ENCODE measurements at regions not wholly inside any gene's neighbourhood (a gene's known extent, or its start where the extent isn't known, plus 50 kb on each side); places are given as distances from the start of the nearest gene placed in this dataset.

DNA sequence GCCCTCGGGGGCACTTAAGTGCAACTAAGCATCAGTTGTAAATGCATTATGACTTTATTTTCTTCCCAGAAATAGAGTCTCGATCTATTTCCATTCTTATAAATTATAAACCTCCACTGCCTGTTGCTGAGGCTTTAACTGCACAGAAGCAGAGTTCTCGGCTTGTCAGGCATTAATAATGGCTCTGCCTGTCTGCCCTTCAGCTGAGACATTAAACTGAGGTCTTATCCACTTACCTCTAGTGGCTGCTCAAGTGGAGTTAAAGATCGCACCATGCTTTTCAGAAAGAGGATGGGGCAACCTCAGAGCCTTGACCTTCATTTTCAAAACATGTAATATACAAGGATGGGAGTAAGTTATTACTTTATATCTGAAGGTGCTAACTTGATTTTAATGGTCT is 597.6 kb upstream of the PRMT6 start:
- H3K9me3 ChIP-seq (ENCODE audit: insufficient read depth, low read length, severe bottlenecking), result no peaks in the 10 kb centered on the region
- H3K4me3 ChIP-seq (ENCODE audit: low read depth in 1 of 2, low read length in 2 of 2), result no peak overlapping the region
- H3K4me1 ChIP-seq (ENCODE audit: insufficient read depth, low read length), result no peaks in the 10 kb centered on the region
- ATAC-seq (ENCODE audit: insufficient read depth, low read depth) (no peak), DNase-seq (no peak)
- no peak overlapping the region for H3K9ac ChIP-seq (ENCODE audit: low read depth, low read length)
- no peak overlapping the region for H2AFZ ChIP-seq (ENCODE audit: low read depth, low read length)
- TF ChIP-seq, protein P1, sequence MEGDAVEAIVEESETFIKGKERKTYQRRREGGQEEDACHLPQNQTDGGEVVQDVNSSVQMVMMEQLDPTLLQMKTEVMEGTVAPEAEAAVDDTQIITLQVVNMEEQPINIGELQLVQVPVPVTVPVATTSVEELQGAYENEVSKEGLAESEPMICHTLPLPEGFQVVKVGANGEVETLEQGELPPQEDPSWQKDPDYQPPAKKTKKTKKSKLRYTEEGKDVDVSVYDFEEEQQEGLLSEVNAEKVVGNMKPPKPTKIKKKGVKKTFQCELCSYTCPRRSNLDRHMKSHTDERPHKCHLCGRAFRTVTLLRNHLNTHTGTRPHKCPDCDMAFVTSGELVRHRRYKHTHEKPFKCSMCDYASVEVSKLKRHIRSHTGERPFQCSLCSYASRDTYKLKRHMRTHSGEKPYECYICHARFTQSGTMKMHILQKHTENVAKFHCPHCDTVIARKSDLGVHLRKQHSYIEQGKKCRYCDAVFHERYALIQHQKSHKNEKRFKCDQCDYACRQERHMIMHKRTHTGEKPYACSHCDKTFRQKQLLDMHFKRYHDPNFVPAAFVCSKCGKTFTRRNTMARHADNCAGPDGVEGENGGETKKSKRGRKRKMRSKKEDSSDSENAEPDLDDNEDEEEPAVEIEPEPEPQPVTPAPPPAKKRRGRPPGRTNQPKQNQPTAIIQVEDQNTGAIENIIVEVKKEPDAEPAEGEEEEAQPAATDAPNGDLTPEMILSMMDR (IDR thresholded peaks at IDR 0.05; ENCODE audit: borderline replicate concordance, extremely low read depth, low read length, poor library complexity, severe bottlenecking), result no peak
- TF ChIP-seq EZH2 (IDR thresholded peaks at IDR 0.05; ENCODE audit: borderline replicate concordance, low read depth, low read length, severe bottlenecking), result no peak
- H3K36me3 ChIP-seq (ENCODE audit: insufficient read depth, low read length), result no peaks in the 10 kb centered on the region
- H3K27me3 ChIP-seq (ENCODE audit: insufficient read depth, low read length, poor library complexity), result no peaks in the 10 kb centered on the region
- H3K27ac ChIP-seq (ENCODE audit: low read length), result no peak overlapping the region
- no peak overlapping the region for H3K4me2 ChIP-seq (ENCODE audit: insufficient read depth, low read length)
- no peaks in the 10 kb centered on the region for H4K20me1 ChIP-seq (ENCODE audit: insufficient read depth, low read length)
- no peaks in the 10 kb centered on the region for H3K79me2 ChIP-seq (ENCODE audit: insufficient read depth, low read length)

DNA sequence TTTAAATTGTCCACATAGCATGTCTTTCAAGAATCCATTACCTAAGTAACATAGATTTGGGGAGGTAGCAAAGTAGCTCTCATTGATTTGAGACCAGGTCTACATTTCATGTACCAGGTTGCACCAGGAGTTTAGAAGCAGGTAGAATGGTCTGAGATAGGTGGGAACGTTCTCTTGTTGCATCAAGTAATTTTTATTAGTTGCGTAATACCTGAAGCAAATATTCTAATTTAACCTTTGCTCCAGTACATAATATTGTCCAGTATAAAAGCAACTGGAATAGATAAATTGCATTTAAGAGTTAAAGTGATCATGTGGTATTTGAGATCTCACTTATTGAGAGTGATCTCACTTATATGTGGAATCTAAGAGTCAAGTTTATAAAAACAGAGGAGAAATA is 597.1 kb upstream of the PRMT6 start:
- H3K27me3 ChIP-seq (ENCODE audit: insufficient read depth, low read length, poor library complexity), result no peaks in the 10 kb centered on the region
- DNase-seq, result no peak
- no peak overlapping the region for H3K9ac ChIP-seq (ENCODE audit: low read depth, low read length)
- no peak for ATAC-seq (ENCODE audit: insufficient read depth, low read depth)
- no peak for TF ChIP-seq EZH2 (IDR thresholded peaks at IDR 0.05; ENCODE audit: borderline replicate concordance, low read depth, low read length, severe bottlenecking)
- TF ChIP-seq, protein P1 (IDR thresholded peaks at IDR 0.05; ENCODE audit: borderline replicate concordance, extremely low read depth, low read length, poor library complexity, severe bottlenecking), result no peak
- no peaks in the 10 kb centered on the region for H4K20me1 ChIP-seq (ENCODE audit: insufficient read depth, low read length)
- no peak overlapping the region for H2AFZ ChIP-seq (ENCODE audit: low read depth, low read length)
- H3K36me3 ChIP-seq (ENCODE audit: insufficient read depth, low read length), result no peaks in the 10 kb centered on the region
- H3K79me2 ChIP-seq (ENCODE audit: insufficient read depth, low read length), result no peaks in the 10 kb centered on the region
- H3K4me2 ChIP-seq (ENCODE audit: insufficient read depth, low read length), result no peak overlapping the region
- H3K4me1 ChIP-seq (ENCODE audit: insufficient read depth, low read length), result no peaks in the 10 kb centered on the region
- H3K9me3 ChIP-seq (ENCODE audit: insufficient read depth, low read length, severe bottlenecking), result no peaks in the 10 kb centered on the region
- H3K27ac ChIP-seq (ENCODE audit: low read length), result no peak overlapping the region
- H3K4me3 ChIP-seq (ENCODE audit: low read depth in 1 of 2, low read length in 2 of 2), result no peak overlapping the region

DNA sequence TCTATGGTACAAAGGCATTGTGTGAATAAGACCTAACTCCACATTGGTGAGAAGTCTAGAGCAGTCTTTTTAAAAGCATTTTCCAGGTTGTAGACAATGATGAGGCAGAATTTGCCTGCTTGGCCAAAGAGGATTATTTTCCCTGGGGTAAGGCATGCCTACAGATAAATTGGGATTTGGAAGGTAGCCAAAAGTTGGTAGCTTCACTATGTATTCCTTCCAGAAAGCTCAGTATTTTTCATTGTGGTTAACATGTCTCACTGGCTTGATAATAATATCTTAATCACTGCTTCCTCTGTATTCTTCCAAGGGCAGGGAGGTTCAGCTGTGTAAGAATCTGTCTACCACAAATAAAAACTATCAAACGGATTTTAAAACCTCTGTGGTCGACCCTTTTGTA is 590.8 kb upstream of the PRMT6 start:
- no peak for DNase-seq
- Histone ChIP-seq H3K79me2 (ENCODE audit: insufficient read depth, low read length) (no peaks in the 10 kb centered on the region), H4K20me1 (ENCODE audit: insufficient read depth, low read length) (no peaks in the 10 kb centered on the region), H3K4me1 (ENCODE audit: insufficient read depth, low read length) (no peaks in the 10 kb centered on the region), H3K9ac (ENCODE audit: low read depth, low read length) (no peak overlapping the region), H3K36me3 (ENCODE audit: insufficient read depth, low read length) (no peaks in the 10 kb centered on the region), H3K4me3 (ENCODE audit: low read depth in 1 of 2, low read length in 2 of 2) (no peak overlapping the region), H2AFZ (ENCODE audit: low read depth, low read length) (no peak overlapping the region), H3K4me2 (ENCODE audit: insufficient read depth, low read length) (no peak overlapping the region), H3K9me3 (ENCODE audit: insufficient read depth, low read length, severe bottlenecking) (no peaks in the 10 kb centered on the region), H3K27ac (ENCODE audit: low read length) (no peak overlapping the region), H3K27me3 (ENCODE audit: insufficient read depth, low read length, poor library complexity) (no peaks in the 10 kb centered on the region)
- no peak for TF ChIP-seq EZH2 (IDR thresholded peaks at IDR 0.05; ENCODE audit: borderline replicate concordance, low read depth, low read length, severe bottlenecking)
- TF ChIP-seq, protein P1 (IDR thresholded peaks at IDR 0.05; ENCODE audit: borderline replicate concordance, extremely low read depth, low read length, poor library complexity, severe bottlenecking), result no peak
- no peak for ATAC-seq (ENCODE audit: insufficient read depth, low read depth)

DNA sequence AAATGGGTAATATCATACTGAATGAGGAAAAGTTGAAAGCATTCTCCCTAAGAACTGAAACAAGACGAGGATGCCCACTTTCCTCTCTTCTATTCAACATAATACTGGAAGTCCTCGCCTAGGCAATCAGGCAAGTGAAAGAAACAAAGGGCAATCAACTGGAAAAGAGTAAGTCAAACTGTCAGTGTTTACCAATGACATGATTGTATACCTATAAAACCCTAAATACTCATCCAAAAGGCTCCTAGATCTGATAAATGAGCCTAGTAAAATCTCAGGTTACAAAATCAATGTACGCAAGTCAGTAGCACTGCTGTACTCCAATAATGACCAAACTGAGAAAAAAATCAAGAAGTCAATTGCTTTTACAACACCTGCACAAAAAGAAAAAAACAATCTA is 575.8 kb upstream of the PRMT6 start:
- Histone ChIP-seq H2AFZ (ENCODE audit: low read depth, low read length) (no peak overlapping the region), H3K4me2 (ENCODE audit: insufficient read depth, low read length) (no peak overlapping the region), H4K20me1 (ENCODE audit: insufficient read depth, low read length) (no peaks in the 10 kb centered on the region), H3K27ac (ENCODE audit: low read length) (no peak overlapping the region), H3K4me1 (ENCODE audit: insufficient read depth, low read length) (no peaks in the 10 kb centered on the region), H3K4me3 (ENCODE audit: low read depth in 1 of 2, low read length in 2 of 2) (no peak overlapping the region), H3K36me3 (ENCODE audit: insufficient read depth, low read length) (no peaks in the 10 kb centered on the region), H3K9ac (ENCODE audit: low read depth, low read length) (no peak overlapping the region), H3K9me3 (ENCODE audit: insufficient read depth, low read length, severe bottlenecking) (no peaks in the 10 kb centered on the region), H3K79me2 (ENCODE audit: insufficient read depth, low read length) (no peaks in the 10 kb centered on the region), H3K27me3 (ENCODE audit: insufficient read depth, low read length, poor library complexity) (no peaks in the 10 kb centered on the region)
- DNase-seq, result no peak
- TF ChIP-seq EZH2 (IDR thresholded peaks at IDR 0.05; ENCODE audit: borderline replicate concordance, low read depth, low read length, severe bottlenecking), result no peak
- TF ChIP-seq, protein P1 (IDR thresholded peaks at IDR 0.05; ENCODE audit: borderline replicate concordance, extremely low read depth, low read length, poor library complexity, severe bottlenecking), result no peak
- ATAC-seq (ENCODE audit: insufficient read depth, low read depth), result no peak
